ENCODE measurements at regions not wholly inside any gene's neighbourhood (a gene's known extent, or its start where the extent isn't known, plus 50 kb on each side); places are given as distances from the start of the nearest gene placed in this dataset.
"Not testable (repeated sequence)": the region's sequence is repeated elsewhere in the genome, so short reads cannot be mapped to it uniquely, and the experiment has no call there.

GRCh38 chr16:59336136-59336695 is 602.1 kb upstream of the GOT2 start:
- Histone ChIP-seq H3F3A (ENCODE audit: control insufficient read depth, insufficient read depth) (no peaks in the 10 kb centered on the region), H3K4me3 (ENCODE audit: low read length) (no peak overlapping the region), H3K79me2 (ENCODE audit: control insufficient read depth, low read length) (no peaks in the 10 kb centered on the region), H3K9me2 (replicated peaks; ENCODE audit: control insufficient read depth, low read length) (no peaks in the 10 kb centered on the region), H3K36me3 (ENCODE audit: control insufficient read depth, low read length) (no peaks in the 10 kb centered on the region), H3K9me3 (ENCODE audit: control insufficient read depth, insufficient read depth, low read length) (no peaks in the 10 kb centered on the region), H3K27ac (ENCODE audit: low read depth, low read length) (no peak overlapping the region), H3K4me1 (ENCODE audit: control insufficient read depth, low read length) (no peaks in the 10 kb centered on the region), H3K4me2 (ENCODE audit: low read length) (no peak overlapping the region), H3K27me3 (ENCODE audit: control insufficient read depth, low read length) (no peaks in the 10 kb centered on the region), H4K20me1 (ENCODE audit: control insufficient read depth, insufficient read depth, low read depth, low read length) (no peaks in the 10 kb centered on the region)
- no peak for TF ChIP-seq EZH2phosphoT487 (IDR thresholded peaks at IDR 0.05; ENCODE audit: borderline replicate concordance, low read length)
- no peak for TF ChIP-seq CTCF (IDR thresholded peaks at IDR 0.05; ENCODE audit: low read depth, low read length, poor library complexity, severe bottlenecking)

GRCh38 chr16:59331708-59332107 is 597.6 kb upstream of the GOT2 start:
- not testable (repeated sequence) for H3K9me3 ChIP-seq (ENCODE audit: control insufficient read depth, insufficient read depth, low read length); H3K9me2 ChIP-seq (replicated peaks; ENCODE audit: control insufficient read depth, low read length); H3K4me3 ChIP-seq (ENCODE audit: low read length); H4K20me1 ChIP-seq (ENCODE audit: control insufficient read depth, insufficient read depth, low read depth, low read length); H3K4me2 ChIP-seq (ENCODE audit: low read length); H3K27me3 ChIP-seq (ENCODE audit: control insufficient read depth, low read length); H3K4me1 ChIP-seq (ENCODE audit: control insufficient read depth, low read length); H3K36me3 ChIP-seq (ENCODE audit: control insufficient read depth, low read length); H3K79me2 ChIP-seq (ENCODE audit: control insufficient read depth, low read length); H3K27ac ChIP-seq (ENCODE audit: low read depth, low read length); H3F3A ChIP-seq (ENCODE audit: control insufficient read depth, insufficient read depth)

- Histone ChIP-seq H3K27ac (ENCODE audit: low read depth, low read length) (no peak overlapping the region), H3K27me3 (ENCODE audit: control insufficient read depth, low read length) (no peaks in the 10 kb centered on the region), H3K79me2 (ENCODE audit: control insufficient read depth, low read length) (no peaks in the 10 kb centered on the region), H3K9me3 (ENCODE audit: control insufficient read depth, insufficient read depth, low read length) (no peaks in the 10 kb centered on the region), H3K36me3 (ENCODE audit: control insufficient read depth, low read length) (no peaks in the 10 kb centered on the region), H4K20me1 (ENCODE audit: control insufficient read depth, insufficient read depth, low read depth, low read length) (no peaks in the 10 kb centered on the region), H3F3A (ENCODE audit: control insufficient read depth, insufficient read depth) (no peaks in the 10 kb centered on the region), H3K4me2 (ENCODE audit: low read length) (no peak overlapping the region), H3K9me2 (replicated peaks; ENCODE audit: control insufficient read depth, low read length) (no peaks in the 10 kb centered on the region), H3K4me3 (ENCODE audit: low read length) (no peak overlapping the region), H3K4me1 (ENCODE audit: control insufficient read depth, low read length) (no peaks in the 10 kb centered on the region)
- TF ChIP-seq CTCF (IDR thresholded peaks at IDR 0.05; ENCODE audit: low read depth, low read length, poor library complexity, severe bottlenecking) (no peak), EZH2phosphoT487 (IDR thresholded peaks at IDR 0.05; ENCODE audit: borderline replicate concordance, low read length) (no peak)
Observed at GRCh38 chr16:59330019-59330670, 596.0 kb upstream of the GOT2 start.

GRCh38 chr16:59328961-59329360 is 594.8 kb upstream of the GOT2 start:
- H3K4me2 ChIP-seq (ENCODE audit: low read length), result no peak overlapping the region
- H4K20me1 ChIP-seq (ENCODE audit: control insufficient read depth, insufficient read depth, low read depth, low read length), result no peaks in the 10 kb centered on the region
- H3K9me3 ChIP-seq (ENCODE audit: control insufficient read depth, insufficient read depth, low read length), result no peaks in the 10 kb centered on the region
- H3K9me2 ChIP-seq (replicated peaks; ENCODE audit: control insufficient read depth, low read length), result no peaks in the 10 kb centered on the region
- H3K79me2 ChIP-seq (ENCODE audit: control insufficient read depth, low read length), result no peaks in the 10 kb centered on the region
- H3F3A ChIP-seq (ENCODE audit: control insufficient read depth, insufficient read depth), result no peaks in the 10 kb centered on the region
- H3K27ac ChIP-seq (ENCODE audit: low read depth, low read length), result no peak overlapping the region
- H3K4me1 ChIP-seq (ENCODE audit: control insufficient read depth, low read length), result no peaks in the 10 kb centered on the region
- no peak overlapping the region for H3K4me3 ChIP-seq (ENCODE audit: low read length)
- H3K27me3 ChIP-seq (ENCODE audit: control insufficient read depth, low read length), result no peaks in the 10 kb centered on the region
- TF ChIP-seq CTCF (IDR thresholded peaks at IDR 0.05; ENCODE audit: low read depth, low read length, poor library complexity, severe bottlenecking) (no peak), EZH2phosphoT487 (IDR thresholded peaks at IDR 0.05; ENCODE audit: borderline replicate concordance, low read length) (no peak)
- H3K36me3 ChIP-seq (ENCODE audit: control insufficient read depth, low read length), result no peaks in the 10 kb centered on the region

Measured in DOHH2 (cell line).